GM10266 (cell line): ENCODE measurements at regions not wholly inside any gene's neighbourhood (a gene's known extent, or its start where the extent isn't known, plus 50 kb on each side); places are given as distances from the start of the nearest gene placed in this dataset.

Experiments used
- DNase-seq: peaks from one replicate; pipeline ENCODE4 v3.0.0; 2012; ENCODE audit errors: extremely low spot score
- CTCF ChIP-seq: IDR thresholded peaks from 2 replicates; pipeline ENCODE4 v1.5.1; 2012; ENCODE audit warnings: mild to moderate bottlenecking, low read depth; ENCODE audit not compliant: control insufficient read depth, insufficient read depth; ENCODE audit errors: missing control alignments

GRCh38 chr20:52539891-52540290 is 348.3 kb upstream of the ZFP64 start:
- TF ChIP-seq CTCF, result no peak
- DNase-seq, result no peak

DNA sequence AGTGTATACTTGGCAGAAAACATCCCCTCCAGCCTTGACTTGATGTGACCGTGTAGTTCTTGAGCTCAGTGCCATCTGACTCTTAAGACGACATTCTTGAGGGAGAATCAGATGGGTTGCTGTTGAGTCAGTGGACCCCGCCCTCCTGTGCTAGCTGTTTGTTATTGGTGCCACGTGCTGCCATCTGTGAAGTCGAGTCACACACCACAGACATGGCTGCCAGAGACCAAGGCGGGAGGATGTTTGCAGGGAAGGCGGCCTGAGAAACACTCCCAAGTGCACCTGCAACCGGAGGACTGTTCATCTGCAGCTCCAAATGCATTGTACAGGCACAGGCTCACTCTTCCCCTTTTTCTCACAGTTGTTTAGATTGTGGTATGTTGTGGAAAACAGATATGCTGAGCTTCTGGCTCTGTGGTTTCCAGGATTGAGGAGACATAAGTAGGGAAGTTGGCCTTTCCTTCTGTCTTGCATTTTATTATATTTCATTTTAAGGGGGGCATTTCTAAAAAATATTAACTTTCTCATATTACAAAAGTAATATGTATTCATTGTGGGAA is 345.3 kb upstream of the ZFP64 start:
- DNase-seq, result no peak
- no peak for TF ChIP-seq CTCF

DNA sequence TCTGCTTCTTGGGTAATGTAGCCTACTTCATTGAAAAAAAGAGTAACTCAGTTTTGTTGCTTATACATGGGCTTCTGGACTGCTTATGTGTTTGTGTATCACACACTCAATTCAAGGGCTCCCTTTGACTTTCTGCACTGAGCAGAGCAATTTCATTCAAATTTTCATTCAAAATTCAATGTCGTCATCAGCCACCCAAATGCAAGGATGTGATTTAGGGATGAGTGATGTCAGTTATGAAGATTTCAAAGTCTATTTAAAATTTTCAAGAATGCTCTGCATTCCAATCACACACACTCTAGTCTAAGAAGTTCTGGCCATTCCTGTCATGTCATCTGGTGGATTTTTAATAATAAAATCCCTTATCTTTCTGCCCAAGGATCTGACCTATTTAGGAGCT is 344.5 kb upstream of the ZFP64 start:
- no peak for TF ChIP-seq CTCF
- DNase-seq, result no peak

DNA sequence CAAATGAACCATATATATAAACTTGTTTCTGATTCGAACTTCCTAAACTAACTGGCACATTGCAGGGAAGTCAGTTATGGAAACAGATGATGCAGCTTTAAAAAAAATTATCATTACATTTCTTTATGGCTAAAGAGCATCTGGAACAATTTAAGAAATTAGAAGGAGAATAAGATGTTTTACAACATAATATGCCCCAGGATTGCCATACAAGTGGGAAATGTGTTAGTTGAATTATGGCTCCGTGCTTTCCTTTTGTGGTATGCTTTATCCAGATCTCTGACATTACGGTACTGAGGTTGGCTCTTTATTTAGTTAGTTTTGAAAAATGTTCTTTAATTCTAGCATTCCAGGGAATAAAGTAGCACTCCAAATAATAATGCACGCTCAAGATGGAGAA is 343.0 kb upstream of the ZFP64 start:
- no peak for DNase-seq
- TF ChIP-seq CTCF, result no peak

DNA sequence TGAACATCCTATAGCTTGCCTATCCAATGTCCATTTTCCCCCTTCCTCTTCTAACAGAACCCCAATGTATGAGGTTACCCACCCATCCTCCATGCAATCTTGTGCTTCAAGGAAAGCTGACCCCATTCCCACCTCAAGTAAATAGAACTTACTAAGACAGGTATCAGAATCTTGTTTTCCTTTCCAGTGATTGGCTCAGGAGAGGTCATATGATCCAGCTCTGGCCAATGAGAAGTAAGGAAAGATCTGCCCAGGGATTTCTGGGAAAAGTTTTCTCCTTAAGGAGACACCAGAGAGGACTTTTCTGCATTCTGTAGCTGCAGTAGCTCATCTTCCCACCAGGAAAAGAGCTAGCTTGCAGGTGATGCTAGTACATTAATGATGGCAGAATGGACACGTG is 341.8 kb upstream of the ZFP64 start:
- no peak for TF ChIP-seq CTCF
- no peak for DNase-seq

GRCh38 chr20:52532674-52533073 is 341.1 kb upstream of the ZFP64 start:
- DNase-seq, result no peak
- no peak for TF ChIP-seq CTCF

GRCh38 chr20:52530571-52530970 is 339.0 kb upstream of the ZFP64 start:
- DNase-seq, result no peak
- no peak for TF ChIP-seq CTCF
